ENCODE measurements at regions not wholly inside any gene's neighbourhood (a gene's known extent, or its start where the extent isn't known, plus 50 kb on each side); places are given as distances from the start of the nearest gene placed in this dataset.

GRCh38 chr4:96052827-96053226, 212.9 kb downstream of the PDHA2 start:
- TF ChIP-seq CTCF (IDR thresholded peaks at IDR 0.05): no peak
- TF ChIP-seq POLR2A (IDR thresholded peaks at IDR 0.05): no peak
